ENCODE measurements at regions not wholly inside any gene's neighbourhood (a gene's known extent, or its start where the extent isn't known, plus 50 kb on each side); places are given as distances from the start of the nearest gene placed in this dataset.

DNA sequence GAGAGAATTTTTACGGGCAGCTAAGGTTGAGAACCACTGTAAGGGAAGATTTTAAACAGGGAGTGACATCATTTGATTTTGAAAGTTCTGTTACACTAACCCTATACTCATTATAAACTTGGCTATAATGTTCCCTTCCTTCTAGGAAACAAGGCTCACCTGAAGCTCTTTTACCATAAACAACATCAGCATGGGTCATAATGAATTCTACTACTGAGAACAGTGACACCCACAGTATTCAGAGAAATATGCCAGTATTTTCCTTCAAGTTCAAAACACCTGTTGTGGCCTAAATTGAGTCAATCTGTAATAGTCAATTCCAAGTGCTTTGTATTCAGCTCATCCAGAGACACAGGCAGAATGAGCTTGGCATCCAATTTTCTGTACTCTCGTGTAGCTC is 175.3 kb upstream of the STT3B start:
- no peak for FAIRE-seq

- no peak for FAIRE-seq
Observed at GRCh38 chr3:31358473-31359070, 174.2 kb upstream of the STT3B start.

- FAIRE-seq, result no peak
Observed at GRCh38 chr3:31361371-31362273, 171.1 kb upstream of the STT3B start.

GRCh38 chr3:31364188-31364587 is 168.5 kb upstream of the STT3B start:
- FAIRE-seq, result no peak

- no peak for FAIRE-seq
Observed at GRCh38 chr3:31364711-31365110, 168.0 kb upstream of the STT3B start.

DNA sequence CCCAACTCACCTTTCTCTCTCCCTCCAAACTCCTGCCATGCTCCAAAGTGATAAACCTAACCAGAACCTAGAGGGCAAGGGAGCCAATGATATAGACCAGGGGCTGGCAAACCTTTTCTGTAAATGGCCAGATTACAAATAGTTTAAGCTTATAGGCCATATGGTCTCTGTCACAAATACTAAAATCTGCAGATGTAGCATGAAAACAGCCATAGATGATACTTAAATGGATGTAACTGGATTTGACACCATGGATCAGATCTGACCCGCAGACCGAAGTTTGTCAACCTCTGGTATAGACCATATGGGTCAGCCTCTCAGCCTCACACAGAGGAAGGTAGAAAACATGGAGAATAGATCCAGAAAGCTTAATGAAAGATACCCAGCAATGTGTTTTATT is 165.2 kb upstream of the STT3B start:
- no peak for FAIRE-seq

GRCh38 chr3:31369637-31370379 is 162.9 kb upstream of the STT3B start:
- FAIRE-seq, result no peak

GRCh38 chr3:31370380-31370666 is 162.4 kb upstream of the STT3B start:
- no peak for FAIRE-seq

- no peak for FAIRE-seq
Observed at GRCh38 chr3:31370681-31371080, 162.0 kb upstream of the STT3B start.

- FAIRE-seq, result no peak
Observed at GRCh38 chr3:31371484-31372177, 161.1 kb upstream of the STT3B start.

GRCh38 chr3:31373681-31374080 is 159.0 kb upstream of the STT3B start:
- FAIRE-seq, result no peak

GRCh38 chr3:31377045-31377642 is 155.6 kb upstream of the STT3B start:
- FAIRE-seq, result no peak

DNA sequence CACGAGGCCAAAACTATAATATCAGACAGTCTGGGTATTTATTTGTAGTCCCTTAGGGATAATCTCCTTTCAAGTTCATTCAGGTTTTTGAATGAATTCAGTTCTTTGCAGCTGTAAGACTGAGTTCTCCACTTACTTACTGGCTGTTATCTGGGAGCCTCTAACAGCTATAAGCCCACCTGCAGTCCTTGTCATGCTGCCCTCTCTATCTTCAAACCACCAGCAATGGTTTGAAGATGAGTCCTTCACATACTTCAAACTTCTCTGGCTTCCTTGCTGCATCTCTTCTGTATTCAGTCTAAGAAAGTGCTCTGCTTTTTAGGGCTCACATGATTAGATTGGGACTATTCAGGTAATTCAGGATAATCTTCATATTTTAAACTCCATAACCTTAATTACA is 154.5 kb upstream of the STT3B start:
- FAIRE-seq, result no peak

GRCh38 chr3:31379598-31379997 is 153.1 kb upstream of the STT3B start:
- no peak for FAIRE-seq

DNA sequence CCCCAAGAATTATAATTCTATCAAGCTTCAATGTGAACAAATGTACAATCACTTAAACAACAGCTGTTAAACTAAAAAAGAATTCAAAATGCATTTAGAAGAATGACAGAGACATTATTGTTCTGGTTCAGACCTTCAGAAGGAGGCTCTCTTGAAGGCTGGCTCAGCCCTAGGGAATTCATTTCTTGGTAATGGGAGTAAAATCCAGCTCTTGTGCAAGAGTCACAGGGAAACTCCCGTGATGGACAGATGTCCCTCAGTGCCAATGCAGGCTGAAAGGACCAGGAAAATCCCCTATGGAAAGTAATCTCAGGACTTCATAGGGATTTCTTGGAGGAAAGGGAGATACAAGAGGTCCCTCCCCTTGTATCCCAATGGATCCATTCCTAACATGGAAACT is 149.9 kb upstream of the STT3B start:
- FAIRE-seq, result no peak

- no peak for FAIRE-seq
Observed at GRCh38 chr3:31384117-31384516, 148.6 kb upstream of the STT3B start.

DNA sequence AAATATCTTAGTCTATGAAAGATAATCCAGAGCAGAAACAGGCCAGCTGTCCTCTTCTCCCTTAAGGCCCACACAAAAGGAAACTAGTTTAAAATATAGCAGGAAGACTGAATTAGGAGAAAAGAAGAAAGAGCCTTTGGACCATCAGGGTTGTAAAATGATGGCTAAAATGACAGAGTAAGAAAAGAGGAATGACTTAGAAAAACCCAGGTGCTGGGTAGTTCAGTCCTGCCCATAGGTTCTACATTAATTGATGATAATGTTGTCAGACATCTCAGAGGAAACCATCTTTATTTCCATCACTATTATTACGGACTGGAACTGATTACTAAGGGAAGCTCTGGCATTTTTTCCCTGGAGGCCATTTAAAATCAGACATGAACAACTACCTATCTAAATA is 142.8 kb upstream of the STT3B start:
- no peak for FAIRE-seq

DNA sequence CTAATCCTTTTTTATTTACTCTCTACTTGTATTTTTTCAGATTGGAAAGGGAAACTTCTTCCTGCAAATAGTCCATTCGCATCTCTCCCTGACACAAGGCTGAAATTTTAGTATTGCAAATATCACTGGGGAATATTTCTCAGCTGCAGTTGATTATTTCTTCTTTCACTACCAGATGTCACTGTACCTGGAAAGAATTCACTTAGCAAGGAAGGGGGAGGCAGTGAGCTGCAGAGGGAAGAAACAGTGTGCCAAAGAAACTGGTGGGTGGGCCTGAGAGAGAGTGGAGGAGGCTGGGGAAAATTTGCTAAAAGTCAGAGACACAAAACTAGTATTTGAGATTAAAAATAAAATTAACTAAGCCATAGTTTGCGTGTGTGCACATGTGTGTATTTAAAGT is 142.3 kb upstream of the STT3B start:
- FAIRE-seq, result no peak

DNA sequence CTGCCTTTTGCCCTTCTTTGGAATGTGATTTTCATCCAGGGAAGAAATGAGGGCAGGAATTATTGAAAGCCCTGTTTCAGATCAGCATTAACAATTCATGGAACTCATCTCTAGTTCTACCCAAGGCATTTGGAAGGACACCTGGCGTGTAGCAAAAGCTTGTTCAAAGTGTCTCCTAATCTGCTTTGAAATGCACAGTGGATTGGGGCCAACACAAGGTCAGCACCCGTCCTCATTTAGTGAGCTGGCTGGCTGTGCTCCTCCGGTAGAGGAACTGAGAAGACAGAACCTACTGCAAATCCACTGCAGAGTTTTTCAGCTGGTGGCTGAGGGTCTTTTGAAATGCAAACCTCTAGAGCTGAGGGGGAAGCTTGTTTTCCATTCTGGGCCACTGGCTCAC is 141.6 kb upstream of the STT3B start:
- FAIRE-seq, result no peak

- no peak for FAIRE-seq
Observed at GRCh38 chr3:31392568-31392967, 140.2 kb upstream of the STT3B start.

DNA sequence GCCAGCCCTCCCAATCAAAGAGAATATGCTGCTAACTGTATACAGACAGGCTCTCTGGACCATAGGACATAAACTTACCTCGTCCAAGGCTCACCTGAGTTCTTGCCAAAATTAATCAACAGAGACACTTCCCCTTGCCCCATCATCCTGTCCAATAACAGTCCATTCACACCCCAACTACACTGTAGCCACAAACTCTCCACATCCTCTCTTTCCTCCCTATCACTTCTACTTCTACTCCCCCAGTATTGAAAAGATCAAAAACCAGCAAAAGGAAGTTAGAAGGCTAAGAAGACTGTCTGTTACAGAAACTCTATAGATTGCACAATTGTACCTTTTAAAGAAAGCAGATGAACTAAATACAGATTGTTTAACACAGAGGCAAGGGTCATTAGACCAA is 133.5 kb upstream of the STT3B start:
- no peak for FAIRE-seq

GRCh38 chr3:31402117-31402516 is 130.6 kb upstream of the STT3B start:
- FAIRE-seq, result no peak

- no peak for FAIRE-seq
Observed at GRCh38 chr3:31403197-31403596, 129.5 kb upstream of the STT3B start.

Measured in TTC549 (cell line).